GM12878 (cell line): ENCODE measurements at regions not wholly inside any gene's neighbourhood (a gene's known extent, or its start where the extent isn't known, plus 50 kb on each side); places are given as distances from the start of the nearest gene placed in this dataset.

ENCODE experiments used
- ATAC-seq: fragments of 200-7000 bp; cut with Tn5 transposase; 3 replicates; pipeline ENCODE4 v1.9.1; 2020; ENCODE audit warnings: mild to moderate bottlenecking, moderate library complexity
- BruUV-seq: library from RNA; stranded (reverse); fragments of 400-500 nt; replicated peaks from 2 replicates; lab custom pipeline; 2021; lab: Mats Ljungman, UMichigan
- CTCF ChIA-PET: fragments of 300-600 bp; sonication (Branson Sonifier 250); formaldehyde crosslinking; extraction: SDS; loops from one replicate; lab custom pipeline; 2021; ENCODE audit warnings: inconsistent platforms; lab: Yijun Ruan, JAX
- POLR2A ChIA-PET: fragments of 350-600 bp; formaldehyde crosslinking; extraction: SDS; loops from one replicate; lab custom pipeline; 2021; ENCODE audit warnings: inconsistent platforms; lab: Charles Lee
- RAD21 ChIA-PET: fragments of 300-600 bp; sonication (Branson Sonifier 250); formaldehyde crosslinking; loops from one replicate; lab custom pipeline; 2023; ENCODE audit warnings: antibody characterized with exemption; ENCODE audit not compliant: unreplicated experiment; lab: Charles Lee
- SMC1A ChIA-PET: fragments of 300-600 bp; sonication (Branson Sonifier 250); formaldehyde crosslinking; loops from one replicate; lab custom pipeline; 2023; ENCODE audit not compliant: unreplicated experiment, uncharacterized antibody; lab: Charles Lee
- DNase-seq: peaks from one replicate; pipeline ENCODE4 v3.0.0-alpha.2; 2011; ENCODE audit warnings: low read depth, low spot score
- FAIRE-seq: peaks from 3 replicates; lab custom pipeline; 2011; peaks lifted over from hg19 to GRCh38; lab: Jason Lieb, UNC
- H2AFZ ChIP-seq: 2 replicates; pipeline ENCODE4 v1.6.0; 2011; ENCODE audit warnings: low read depth, low read length, control low read depth; ENCODE audit not compliant: control insufficient read depth
- H3K27ac ChIP-seq: 2 replicates; pipeline ENCODE4 v1.5.1; 2011; ENCODE audit warnings: control low read depth; ENCODE audit not compliant: control insufficient read depth, insufficient read depth
- H3K27me3 ChIP-seq, 2 experiments: replicated peaks in 1 of 2; 2 replicates each; pipeline versions ENCODE4 v1.6.0 to v1.6.1; 2011; ENCODE audit warnings: low read length in 1 of 2; ENCODE audit not compliant: control insufficient read depth in 2 of 2, insufficient read depth in 2 of 2
- H3K36me3 ChIP-seq, 2 experiments: 2 replicates each; pipeline ENCODE4 v1.5.1; 2011; ENCODE audit warnings: low read length in 1 of 2; ENCODE audit not compliant: control insufficient read depth in 2 of 2, insufficient read depth in 2 of 2
- H3K4me1 ChIP-seq: 2 replicates; pipeline ENCODE4 v1.6.1; 2011; ENCODE audit warnings: mild to moderate bottlenecking, low read length, moderate library complexity, mixed read lengths; ENCODE audit not compliant: control insufficient read depth, insufficient read depth
- H3K4me2 ChIP-seq: 2 replicates; pipeline ENCODE4 v1.6.0; 2011; ENCODE audit warnings: control low read depth; ENCODE audit not compliant: control insufficient read depth, insufficient read depth
- H3K4me3 ChIP-seq: fragments of 200-600 bp; sonication (generic); 2 replicates; pipeline ENCODE4 v1.5.1; 2016
- H3K79me2 ChIP-seq: 2 replicates; pipeline ENCODE4 v1.6.0; 2011; ENCODE audit warnings: low read length; ENCODE audit not compliant: control insufficient read depth, insufficient read depth
- H3K9ac ChIP-seq: 2 replicates; pipeline ENCODE4 v1.8.0; 2011; ENCODE audit warnings: low read length, control low read depth, mixed read lengths; ENCODE audit not compliant: control insufficient read depth, insufficient read depth
- H3K9me3 ChIP-seq: replicated peaks from 3 replicates; pipeline ENCODE4 v1.5.1; 2011; ENCODE audit warnings: mild to moderate bottlenecking, low read length; ENCODE audit not compliant: control insufficient read depth, insufficient read depth
- H4K20me1 ChIP-seq: 2 replicates; pipeline ENCODE4 v1.6.0; 2011; ENCODE audit not compliant: control insufficient read depth, insufficient read depth
- ATF3 ChIP-seq: IDR thresholded peaks from 2 replicates; pipeline ENCODE4 v1.6.1; 2011; ENCODE audit warnings: low read depth, mild to moderate bottlenecking, low read length, moderate library complexity, borderline replicate concordance; ENCODE audit errors: extremely low read depth
- BCL11A ChIP-seq: IDR thresholded peaks from 2 replicates; pipeline ENCODE4 v1.6.1; 2011; ENCODE audit warnings: low read depth, low read length
- BHLHE40 ChIP-seq, 2 experiments: fragments of 450-650 bp in 1 of 2; IDR thresholded peaks; 2 replicates each; pipeline ENCODE4 v1.6.1; 2011 to 2017; ENCODE audit warnings: low read depth in 2 of 2, borderline replicate concordance in 1 of 2, improper control_type of control experiment in 1 of 2, low read length in 1 of 2, mild to moderate bottlenecking in 1 of 2
- CBX3 ChIP-seq: fragments of 200-600 bp; sonication (generic); IDR thresholded peaks from 2 replicates; pipeline ENCODE4 v1.6.1; 2016; ENCODE audit warnings: low read depth, borderline replicate concordance
- DPF2 ChIP-seq: fragments of 450-650 bp; IDR thresholded peaks from 2 replicates; pipeline ENCODE4 v1.6.1; 2017; ENCODE audit warnings: mild to moderate bottlenecking
- E2F8 ChIP-seq: fragments of 450-650 bp; IDR thresholded peaks from 2 replicates; pipeline ENCODE4 v1.6.1; 2018; ENCODE audit warnings: mild to moderate bottlenecking, low read depth, moderate library complexity; ENCODE audit not compliant: partially characterized antibody
- JUND ChIP-seq: IDR thresholded peaks from 2 replicates; pipeline ENCODE4 v1.6.1; 2012; ENCODE audit warnings: low read depth, mild to moderate bottlenecking, low read length, improper control_type of control experiment, moderate library complexity
- MXI1 ChIP-seq: fragments of 150-350 bp; IDR thresholded peaks from 2 replicates; pipeline ENCODE4 v1.6.1; 2011; ENCODE audit warnings: low read depth, mild to moderate bottlenecking, inconsistent platforms, low read length, improper control_type of control experiment
- MYB ChIP-seq: fragments of 150-350 bp; IDR thresholded peaks from 2 replicates; pipeline ENCODE4 v1.6.1; 2014; ENCODE audit warnings: mild to moderate bottlenecking, low read depth, low read length, borderline replicate concordance
- NFYB ChIP-seq: IDR thresholded peaks from 2 replicates; pipeline ENCODE4 v1.6.1; 2011; ENCODE audit warnings: low read depth, mild to moderate bottlenecking, low read length, improper control_type of control experiment, moderate library complexity; ENCODE audit not compliant: insufficient read depth
- NR2F1 ChIP-seq: fragments of 450-650 bp; conservative IDR thresholded peaks from 2 replicates; pipeline ENCODE4 v1.6.1; 2017; ENCODE audit warnings: mild to moderate bottlenecking
- NRF1 ChIP-seq: conservative IDR thresholded peaks from 2 replicates; pipeline ENCODE4 v1.6.1; 2011; ENCODE audit warnings: mild to moderate bottlenecking, low read depth, low read length, improper control_type of control experiment
- POU2F2 ChIP-seq: IDR thresholded peaks from 3 replicates; pipeline ENCODE4 v1.6.1; 2011; ENCODE audit warnings: low read depth, mild to moderate bottlenecking, low read length, borderline replicate concordance
- RBBP5 ChIP-seq: fragments of 200-600 bp; sonication (generic); conservative IDR thresholded peaks from 2 replicates; pipeline ENCODE4 v1.6.1; 2016
- SKIL ChIP-seq: fragments of 450-650 bp; IDR thresholded peaks from 2 replicates; pipeline ENCODE4 v1.6.1; 2017; ENCODE audit warnings: mild to moderate bottlenecking, low read depth, inconsistent platforms; ENCODE audit not compliant: poor library complexity, severe bottlenecking
- SMAD1 ChIP-seq: fragments of 450-650 bp; IDR thresholded peaks from 2 replicates; pipeline ENCODE4 v1.6.1; 2018; ENCODE audit warnings: mild to moderate bottlenecking, low read depth; ENCODE audit not compliant: partially characterized antibody
- SPI1 ChIP-seq: IDR thresholded peaks from 2 replicates; pipeline ENCODE4 v1.6.1; 2011; ENCODE audit warnings: low read depth, mild to moderate bottlenecking, low read length, moderate library complexity, borderline replicate concordance; ENCODE audit not compliant: insufficient read depth
- SUZ12 ChIP-seq: fragments of 200-600 bp; sonication (generic); IDR thresholded peaks from one replicate; pipeline ENCODE4 v1.6.1; 2018; ENCODE audit warnings: antibody characterized with exemption, mild to moderate bottlenecking; ENCODE audit not compliant: unreplicated experiment
- ZNF217 ChIP-seq: fragments of 450-650 bp; IDR thresholded peaks from 2 replicates; pipeline ENCODE4 v1.6.1; 2017; ENCODE audit warnings: antibody characterized with exemption, mild to moderate bottlenecking
- ZNF622 ChIP-seq: fragments of 450-650 bp; IDR thresholded peaks from 2 replicates; pipeline ENCODE4 v1.6.1; 2017; ENCODE audit warnings: mild to moderate bottlenecking, inconsistent platforms
- WGBS: methylation state at CpG from one replicate; pipeline ENCODE4 v1.1.6; 2016; ENCODE audit warnings: low lambda C conversion rate; ENCODE audit not compliant: insufficient replicate concordance, insufficient coverage; ENCODE audit errors: missing lambda C conversion rate; 5-methylcytosine and 5-hydroxymethylcytosine counted together
- in situ Hi-C: fragments of 300-500 bp; cut with MboI; formaldehyde crosslinking; loops from 9 replicates; pipeline ENCODE4 v1.14.3; 2018; ENCODE audit warnings: mixed read lengths
- intact Hi-C: fragments of 100-400 bp; cut with micrococcal nuclease; formaldehyde crosslinking; loops from one replicate; pipeline ENCODE4 v1.14.2; 2022; ENCODE audit not compliant: unreplicated experiment

- H4K20me1 ChIP-seq = no peaks in the 10 kb centered on the region
- no peak for DNase-seq
- no peak overlapping the region for H3K4me3 ChIP-seq
- no peaks in the 10 kb centered on the region for H3K36me3 ChIP-seq
- no peak overlapping the region for H3K4me2 ChIP-seq
- ATAC-seq = no peak
- CTCF ChIA-PET = no interaction called here
- POLR2A ChIA-PET = no interaction called here
- no peaks in the 10 kb centered on the region for H3K27me3 ChIP-seq
- no peak overlapping the region for H3K27ac ChIP-seq
- no peaks in the 10 kb centered on the region for H3K79me2 ChIP-seq
- RAD21 ChIA-PET = no interaction called here
- FAIRE-seq = no peak
- no TSS peak for BruUV-seq
- H3K9me3 ChIP-seq = no peaks in the 10 kb centered on the region
- TF ChIP-seq POU2F2 (no peak), ZNF217 (no peak), E2F8 (no peak), NRF1 (no peak), ATF3 (no peak), NR2F1 (no peak), SKIL (no peak), SUZ12 (no peak), MYB (no peak), RBBP5 (no peak), SMAD1 (no peak), JUND (no peak), DPF2 (no peak), BCL11A (no peak), BHLHE40 (IDR thresholded peaks at IDR 0.05; ENCODE audit: borderline replicate concordance in 1 of 2, low read depth in 2 of 2, low read length in 1 of 2) (no peak), MXI1 (no peak), SPI1 (no peak), CBX3 (no peak), ZNF622 (no peak), NFYB (no peak)
- 7% methylated on average over 1 of the region's 2 CpGs for WGBS
- in situ Hi-C loops (no loop called here), intact Hi-C loops (no loop called here)
- H3K4me1 ChIP-seq = no peaks in the 10 kb centered on the region
- SMC1A ChIA-PET = no interaction called here
- no peak overlapping the region for H2AFZ ChIP-seq
- H3K9ac ChIP-seq = no peak overlapping the region
Measured at GRCh38 chr10:63749915-63750314, 228.7 kb downstream of the REEP3 start.
